ENCODE measurements at regions not wholly inside any gene's neighbourhood (a gene's known extent, or its start where the extent isn't known, plus 50 kb on each side); places are given as distances from the start of the nearest gene placed in this dataset.

DNA sequence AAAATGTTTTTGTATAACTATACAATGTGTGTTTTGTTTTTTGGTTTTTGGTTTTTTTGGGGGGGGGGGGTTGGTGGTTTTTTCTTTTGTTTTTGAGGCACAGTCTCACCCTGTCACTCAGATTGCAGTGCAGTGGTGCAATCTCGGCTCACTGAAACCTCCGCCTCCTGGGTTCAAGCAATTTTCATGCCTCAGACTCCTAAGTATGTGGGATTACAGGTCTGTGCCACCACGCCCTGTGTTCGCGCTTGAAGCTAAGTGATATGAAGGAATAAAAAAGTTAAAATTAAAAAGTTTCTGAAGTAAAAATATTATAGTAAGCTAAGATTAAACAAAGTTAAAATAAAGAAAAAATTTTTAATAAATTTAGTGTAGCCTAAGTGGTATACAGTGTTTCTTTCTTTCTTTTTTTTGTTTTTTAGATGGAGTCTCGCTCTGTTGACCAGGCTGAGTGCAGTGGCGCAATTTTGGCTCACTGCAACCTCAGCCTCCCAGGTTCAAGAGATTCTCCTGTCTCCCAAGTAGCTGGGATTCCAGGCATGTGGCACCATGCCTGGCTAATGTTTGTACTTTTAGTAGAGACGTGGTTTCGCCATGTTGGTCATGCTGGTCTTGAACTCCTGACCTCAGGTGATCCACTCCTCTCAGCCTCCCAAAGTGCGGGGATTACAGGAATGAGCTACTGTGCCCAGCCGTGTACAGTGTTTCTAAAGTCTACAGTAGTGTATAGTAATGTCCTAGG lies 53.9 kb upstream of the TEX55 start:
- no peak for DNase-seq (ENCODE audit: low spot score)
- intact Hi-C loops (cut with DNase I): loop anchor here (10.0 kb wide), 1 partner anchor 207 kb away; no protein-coding TSS in a partner anchor

DNA sequence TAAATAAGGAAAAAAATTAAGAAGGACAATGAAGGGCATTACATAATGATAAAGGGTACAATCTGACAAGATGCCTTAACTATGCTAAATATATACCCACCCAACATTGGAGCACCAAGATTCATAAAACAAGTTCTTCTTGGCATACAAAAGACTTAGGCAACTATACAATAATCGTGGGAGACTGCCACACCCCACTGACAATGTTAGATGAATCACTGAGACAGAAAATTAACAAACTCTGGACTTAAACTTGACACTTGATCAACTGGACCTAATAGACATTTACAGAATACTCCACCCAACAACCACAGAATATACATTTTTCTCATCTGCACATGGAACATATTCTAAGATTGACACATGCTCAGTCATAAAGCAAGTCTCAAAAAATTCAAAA lies 53.2 kb upstream of the IGSF11 start:
- intact Hi-C loops (cut with DNase I): no loop called here
- no peak for DNase-seq (ENCODE audit: low spot score)

DNA sequence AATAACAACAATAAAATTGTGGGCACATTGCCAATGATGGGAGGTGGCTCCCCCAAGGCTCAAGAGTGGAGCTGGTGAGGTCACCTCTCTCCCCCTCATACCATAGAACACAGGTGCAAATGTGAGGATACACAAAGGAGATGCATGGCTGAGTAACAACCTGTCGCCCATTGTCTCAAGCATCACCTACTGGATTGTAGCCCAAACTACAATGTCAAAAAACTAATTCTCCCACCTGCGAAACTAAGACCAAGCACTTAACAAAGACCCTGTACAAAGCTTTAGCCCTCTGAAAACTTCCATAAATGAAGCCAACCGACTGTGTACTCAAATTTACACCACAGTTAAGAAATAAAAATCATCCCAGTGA lies 50.4 kb upstream of the IGSF11 start:
- intact Hi-C loops (cut with DNase I): no loop called here
- no peak for DNase-seq (ENCODE audit: low spot score)

DNA sequence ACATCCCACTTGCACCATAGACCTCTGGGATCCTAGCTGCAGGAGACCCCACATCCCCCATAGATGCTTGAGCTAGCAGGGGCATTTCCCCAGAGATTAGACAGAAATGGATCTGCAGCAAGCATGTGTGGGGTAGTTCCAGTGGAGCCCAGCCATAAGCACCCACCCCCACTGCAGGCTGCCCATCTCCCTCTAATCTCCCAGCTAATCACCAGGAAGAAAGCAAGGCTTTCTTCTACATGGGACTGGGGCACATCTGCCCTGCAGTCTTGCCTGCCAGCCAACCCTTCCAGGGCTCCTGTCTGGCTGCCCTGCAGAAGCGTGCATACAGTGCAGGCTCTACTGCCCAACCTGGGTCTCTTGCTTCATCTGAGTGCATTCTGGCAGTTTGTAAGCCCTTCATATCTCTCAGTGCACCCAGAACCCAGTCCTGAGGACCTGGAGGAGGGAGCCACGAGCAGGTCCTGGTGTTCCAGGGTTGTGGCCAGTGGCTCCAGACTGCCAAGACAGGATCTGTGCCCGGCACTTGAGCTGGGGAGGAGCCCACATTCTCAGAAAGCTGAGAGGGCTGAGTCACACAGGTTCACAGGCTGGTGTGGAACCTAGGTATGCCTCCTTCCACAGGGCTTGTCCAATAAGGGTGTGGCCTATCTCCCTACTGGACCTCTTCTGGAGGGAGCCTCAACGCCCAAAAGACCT lies 49.9 kb upstream of the IGSF11 start:
- DNase-seq (ENCODE audit: low spot score): no peak
- intact Hi-C loops (cut with DNase I): no loop called here

Data from posterior vena cava (tissue), 2 donors.